Glomerular visceral epithelial cell (primary cell): ENCODE measurements at regions not wholly inside any gene's neighbourhood (a gene's known extent, or its start where the extent isn't known, plus 50 kb on each side); places are given as distances from the start of the nearest gene placed in this dataset.
A peak's percentile ranks its signal among the peaks of the same experiment; 100 is the strongest.

ENCODE experiments used
- DNase-seq: peaks from one replicate; pipeline ENCODE4 v3.0.0-alpha.2; 2016; ENCODE audit errors: extremely low spot score

- DNase-seq, result no peak
Measured at GRCh38 chr2:56615760-56616159, 432.0 kb downstream of the CCDC85A start.

DNA sequence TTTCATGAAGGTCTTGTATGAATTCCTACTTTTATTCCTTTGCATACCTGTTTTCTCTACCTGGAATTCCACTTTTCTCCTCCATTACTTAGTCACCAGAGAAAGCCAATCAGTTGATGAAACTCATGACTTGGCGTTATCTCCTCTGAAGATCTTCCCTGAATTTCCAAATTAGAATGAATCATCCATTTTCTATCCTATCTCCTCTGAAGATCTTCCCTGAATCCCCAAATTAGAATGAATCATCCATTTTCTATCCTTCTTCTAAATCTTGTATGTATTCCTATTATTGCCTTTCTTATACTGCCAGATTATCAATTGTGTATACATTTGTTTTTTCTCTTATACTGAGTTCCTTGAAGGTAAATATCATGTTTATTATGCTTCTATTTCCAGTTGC, 440.4 kb downstream of the CCDC85A start:
- no peak for DNase-seq

DNA sequence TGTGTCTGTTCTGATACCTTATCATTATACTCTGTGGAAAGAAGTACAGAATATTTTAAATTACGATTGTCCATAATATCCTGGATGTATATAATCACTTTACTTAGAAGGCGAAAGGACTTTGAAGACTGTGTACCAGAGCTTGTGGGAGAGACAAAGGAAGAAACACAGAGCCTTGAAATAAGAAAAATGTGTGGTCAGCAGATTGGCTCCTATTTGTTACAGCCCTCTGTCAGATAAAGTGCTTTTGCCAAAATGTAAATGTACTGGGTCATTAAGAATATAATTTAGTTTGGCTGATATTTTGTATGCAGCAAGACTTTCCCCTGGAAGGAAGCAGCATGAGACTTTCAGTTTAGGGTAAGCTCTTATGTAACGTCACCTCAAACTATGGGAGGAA, 443.1 kb downstream of the CCDC85A start:
- DNase-seq, result no peak

DNA sequence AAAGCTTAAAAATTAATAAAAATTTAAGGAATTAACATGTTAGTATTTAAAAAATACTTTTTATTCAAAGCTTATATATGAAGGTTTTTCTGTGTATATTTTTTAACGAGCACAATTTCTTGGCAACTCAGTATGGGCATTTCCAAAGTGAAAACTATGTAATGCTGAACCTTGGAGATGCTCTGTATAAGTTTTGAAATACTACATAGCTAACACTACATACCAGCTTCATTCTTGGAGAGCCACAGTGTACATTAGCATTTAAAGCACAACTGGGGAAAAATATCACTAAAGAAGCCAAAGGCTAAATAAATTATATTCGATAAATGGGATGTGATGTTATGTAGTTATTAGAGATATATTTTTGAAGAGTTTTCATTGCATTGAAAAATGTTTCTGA, 446.5 kb downstream of the CCDC85A start:
- DNase-seq, result no peak

GRCh38 chr2:56647997-56648396, 464.2 kb downstream of the CCDC85A start:
- DNase-seq, result no peak

DNA sequence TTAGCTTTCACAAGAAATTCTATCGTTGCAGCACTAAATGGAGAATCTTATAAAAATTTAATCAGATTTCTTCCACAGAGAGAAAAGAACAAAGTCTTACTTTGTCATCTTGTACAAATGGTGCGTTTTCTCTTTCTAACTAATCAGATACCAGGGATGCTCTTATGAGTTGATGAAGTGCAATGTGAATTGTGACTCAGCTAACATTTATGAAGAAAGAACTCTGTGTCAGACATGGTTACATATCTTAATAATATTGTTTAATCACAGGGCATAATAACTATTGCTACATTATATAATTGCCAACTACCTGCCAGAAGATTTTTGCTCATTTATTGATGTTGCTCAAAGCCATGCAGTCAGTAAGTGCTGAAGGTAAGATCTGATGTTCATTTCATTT, 465.0 kb downstream of the CCDC85A start:
- no peak for DNase-seq

DNA sequence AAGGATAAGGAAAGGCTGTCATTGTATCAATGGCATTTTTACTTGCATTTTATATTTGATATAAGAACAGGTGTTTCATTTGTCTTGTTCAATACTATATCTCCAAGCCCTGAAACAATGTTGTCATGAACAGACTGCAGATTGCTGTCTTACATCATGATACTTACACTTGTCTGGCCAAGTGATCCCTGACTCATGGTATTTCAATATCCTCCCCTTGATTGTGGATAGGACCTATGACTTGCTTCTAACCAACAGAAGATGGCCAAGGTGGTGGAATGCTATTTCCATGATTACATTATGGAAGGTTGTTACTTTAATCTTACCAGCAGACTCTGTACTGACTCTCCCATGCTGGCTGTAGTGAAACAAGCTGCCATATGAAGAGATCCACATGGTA, 471.1 kb downstream of the CCDC85A start:
- no peak for DNase-seq

GRCh38 chr2:56656826-56657225, 473.0 kb downstream of the CCDC85A start:
- DNase-seq, result no peak

DNA sequence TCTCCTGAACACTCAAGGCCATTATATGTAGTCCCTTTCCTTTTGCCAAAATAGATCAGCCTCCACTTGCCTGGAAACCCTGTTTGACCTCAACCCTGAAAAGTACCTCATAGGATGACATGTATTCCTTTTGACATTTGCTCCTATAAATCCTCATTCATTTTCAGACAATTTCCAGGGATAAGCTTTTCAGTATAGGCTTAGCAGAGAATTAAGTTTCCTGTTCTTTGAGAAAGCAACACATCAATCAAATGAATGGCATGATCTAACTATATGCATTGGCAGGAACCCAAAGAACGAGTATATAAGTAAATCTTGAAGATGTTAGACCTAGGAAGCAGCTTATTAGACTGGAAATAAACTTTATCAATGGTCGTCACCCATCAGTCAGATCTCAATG, 483.0 kb downstream of the CCDC85A start:
- no peak for DNase-seq

DNA sequence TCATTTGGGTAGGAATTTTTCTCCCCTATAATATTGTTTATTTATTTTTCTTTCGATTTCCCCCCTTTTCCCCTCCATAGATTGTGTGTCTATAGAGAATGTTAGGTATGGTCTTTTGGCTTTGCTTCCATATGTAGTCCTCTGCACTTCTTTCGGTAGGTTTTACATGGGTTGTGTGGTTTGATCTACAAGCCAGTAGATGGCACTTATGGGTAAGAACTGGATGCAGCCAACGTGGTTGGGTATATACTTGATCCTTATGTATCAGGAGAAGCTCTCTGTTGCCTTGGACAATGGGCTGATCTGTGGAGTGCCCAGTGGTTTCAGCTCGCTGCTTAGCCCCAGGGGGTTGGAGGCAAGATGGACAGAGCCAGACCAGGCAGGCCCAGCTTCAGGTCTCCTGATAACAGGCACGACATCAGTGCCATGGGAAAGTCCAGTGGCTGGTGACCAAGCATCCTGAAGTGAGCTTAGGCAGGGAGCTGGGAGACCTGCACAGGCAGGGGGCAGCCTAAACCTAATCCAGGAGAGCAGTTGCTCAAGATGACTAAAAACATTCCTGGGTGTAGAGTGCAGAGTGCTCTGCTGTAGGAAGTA, 488.3 kb downstream of the CCDC85A start:
- DNase-seq, result no peak

- DNase-seq, result no peak
Measured at GRCh38 chr2:56674084-56674483, 490.3 kb downstream of the CCDC85A start.

- DNase-seq, result no peak
Measured at GRCh38 chr2:56676966-56677365, 493.2 kb downstream of the CCDC85A start.

DNA sequence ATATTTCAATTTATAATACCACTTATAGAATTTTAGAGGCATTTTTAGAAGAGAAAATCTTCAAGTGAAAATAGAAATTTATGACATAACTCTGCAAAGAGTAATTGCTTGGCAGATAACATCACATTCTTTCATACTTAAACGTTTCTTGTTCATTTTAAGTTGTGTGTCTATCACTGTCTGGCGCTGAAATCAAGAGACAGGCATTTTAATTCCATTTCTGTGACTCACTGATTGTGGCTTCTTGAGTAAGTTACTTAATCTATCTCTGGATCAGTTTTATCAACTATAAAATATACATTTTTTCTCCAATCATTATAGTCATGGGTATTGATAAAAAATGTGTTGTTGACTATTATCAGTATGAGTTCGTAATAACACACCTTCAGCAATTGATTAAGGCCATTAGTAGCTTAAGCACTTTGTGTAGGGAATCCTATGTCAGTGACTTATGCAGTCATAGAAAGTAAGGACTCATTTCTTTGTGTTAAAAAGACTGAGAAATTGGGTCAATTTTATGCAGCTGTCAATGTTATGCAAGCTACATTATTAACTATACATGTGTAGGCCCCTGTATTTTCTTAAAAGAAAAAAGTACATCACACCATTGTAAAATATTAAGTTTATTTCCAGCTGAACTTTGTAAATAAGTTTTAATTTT, 497.3 kb downstream of the CCDC85A start:
- DNase-seq, result peak; percentile 43

DNA sequence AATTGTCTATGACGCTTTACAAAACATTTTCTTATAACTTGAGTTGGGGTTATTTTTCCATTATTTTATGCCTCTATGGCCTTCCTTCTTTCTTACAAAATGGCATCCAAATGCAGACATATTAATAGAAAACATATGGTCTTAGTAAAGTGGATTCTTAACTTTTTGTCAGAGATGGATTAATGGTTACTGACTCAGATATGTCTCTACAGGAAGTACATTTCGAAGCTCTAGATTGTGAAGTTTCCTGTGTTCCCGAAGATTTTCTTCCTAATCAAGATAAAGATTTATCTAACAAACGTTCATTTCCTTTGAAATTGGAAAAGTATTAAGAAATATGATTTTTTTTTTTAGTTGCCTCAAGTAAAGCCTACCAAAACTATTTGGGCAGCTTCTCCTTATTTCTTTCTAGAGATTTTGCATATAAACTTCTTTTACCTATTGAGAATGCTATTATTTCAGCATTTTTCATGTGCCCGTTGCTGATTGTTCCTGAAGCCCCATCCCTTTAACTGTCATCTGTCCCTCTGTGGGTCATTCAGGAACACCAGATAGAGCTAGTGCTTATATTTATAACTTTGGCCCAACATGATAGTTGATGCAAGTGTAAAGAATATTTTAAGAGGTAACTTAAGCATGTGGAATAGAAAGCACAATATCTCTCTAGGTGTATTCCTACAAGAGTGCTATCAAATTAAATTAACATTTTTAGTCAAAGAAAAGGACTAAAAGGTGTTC, 498.0 kb downstream of the CCDC85A start:
- no peak for DNase-seq

GRCh38 chr2:56682397-56682760, 498.6 kb downstream of the CCDC85A start:
- no peak for DNase-seq

GRCh38 chr2:56684327-56684726, 500.5 kb downstream of the CCDC85A start:
- no peak for DNase-seq

DNA sequence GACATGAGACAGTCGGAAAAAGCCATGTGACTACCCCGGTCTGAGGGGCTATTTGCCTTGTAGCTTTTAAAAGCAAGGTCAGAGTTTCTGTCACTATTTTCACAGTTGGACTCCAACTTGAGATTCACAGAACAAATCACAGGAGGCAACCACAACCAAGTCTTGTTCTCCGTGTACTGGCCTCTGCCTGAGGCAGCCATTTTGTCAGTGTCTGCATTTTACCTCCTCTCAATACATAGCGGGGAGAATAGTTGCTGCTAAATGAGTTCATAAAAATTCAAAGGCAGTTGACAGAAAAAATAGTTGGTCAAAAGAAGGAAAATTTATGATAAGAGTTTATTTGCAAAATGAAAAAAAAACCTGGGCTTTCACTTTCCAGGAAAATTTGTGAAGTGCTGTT, 501.4 kb downstream of the CCDC85A start:
- no peak for DNase-seq

DNA sequence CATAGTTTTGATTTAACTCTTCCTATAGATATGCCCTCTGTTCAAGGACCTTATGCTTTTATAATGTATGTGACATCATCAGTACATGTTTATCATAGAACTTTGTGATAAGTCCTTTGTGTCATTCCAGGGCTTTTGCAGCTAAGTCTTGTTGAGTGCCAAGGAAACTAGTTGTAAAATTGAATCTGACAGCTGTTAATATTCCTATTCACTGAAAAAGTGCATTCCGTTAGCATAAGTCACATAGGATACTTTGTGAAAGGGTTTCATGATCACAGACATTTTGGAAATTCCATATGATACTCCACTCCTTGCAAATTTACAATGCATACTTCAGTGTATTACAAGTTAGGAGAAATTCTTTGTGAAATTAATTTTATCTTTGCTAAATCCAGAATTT, 503.4 kb downstream of the CCDC85A start:
- peak; percentile 1 for DNase-seq

DNA sequence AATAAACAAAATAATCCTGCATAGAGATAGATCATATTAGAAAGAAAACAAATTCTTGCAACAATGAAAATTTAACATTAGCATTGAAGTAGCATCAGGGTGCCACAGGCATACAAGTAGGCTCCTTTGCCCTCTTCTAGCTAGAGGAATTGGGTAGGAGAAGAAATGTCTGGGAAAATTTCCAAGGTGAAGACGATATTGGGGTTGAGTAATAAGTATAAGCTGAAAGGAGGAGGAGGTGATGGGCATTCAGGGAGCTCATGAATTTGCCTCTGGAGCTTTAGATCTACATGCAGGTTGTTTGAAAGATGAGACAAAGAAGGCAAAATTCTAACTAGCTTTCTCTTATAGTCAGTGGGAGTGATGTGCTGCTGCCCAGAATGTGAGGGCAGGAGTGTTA, 504.9 kb downstream of the CCDC85A start:
- DNase-seq, result no peak

GRCh38 chr2:56693501-56693900, 509.7 kb downstream of the CCDC85A start:
- no peak for DNase-seq

DNA sequence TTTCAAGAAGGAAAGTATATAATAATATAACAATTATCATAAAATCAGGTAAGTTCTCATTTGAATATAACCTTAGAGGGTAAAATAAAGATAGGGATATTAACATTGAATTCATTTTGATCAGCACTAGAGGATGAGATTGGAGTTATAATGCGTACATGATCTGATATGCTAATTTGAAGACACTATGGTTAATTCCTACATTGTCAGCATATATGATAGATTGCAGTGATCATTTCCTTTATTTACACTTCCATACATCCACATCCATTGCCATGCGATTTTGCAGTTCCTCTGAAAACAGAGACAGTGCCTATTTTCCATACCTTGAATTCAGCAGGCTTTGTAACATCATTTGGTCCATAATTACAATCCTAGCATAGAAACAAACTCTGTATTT, 519.2 kb downstream of the CCDC85A start:
- no peak for DNase-seq

GRCh38 chr2:56705713-56706112, 521.9 kb downstream of the CCDC85A start:
- no peak for DNase-seq

DNA sequence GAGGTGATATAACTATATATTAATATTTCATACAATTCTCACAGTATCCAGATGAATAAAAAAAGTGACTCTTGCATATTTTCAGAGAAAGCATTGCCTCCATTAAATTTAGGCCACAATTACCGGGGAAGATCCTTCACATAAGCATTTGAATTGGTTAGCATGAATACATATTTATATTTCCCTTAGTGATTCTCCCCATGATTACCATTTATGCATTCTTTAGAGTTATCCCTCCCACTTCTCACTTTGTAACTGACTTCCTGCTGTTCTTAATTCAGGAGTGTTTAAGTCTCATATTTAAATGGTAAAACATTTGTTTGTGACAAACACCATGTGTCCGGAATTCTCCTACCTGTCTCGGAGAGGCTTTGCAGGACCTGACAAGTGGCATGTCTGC, 523.4 kb downstream of the CCDC85A start:
- DNase-seq, result no peak
